ENCODE measurements at regions not wholly inside any gene's neighbourhood (a gene's known extent, or its start where the extent isn't known, plus 50 kb on each side); places are given as distances from the start of the nearest gene placed in this dataset.

DNA sequence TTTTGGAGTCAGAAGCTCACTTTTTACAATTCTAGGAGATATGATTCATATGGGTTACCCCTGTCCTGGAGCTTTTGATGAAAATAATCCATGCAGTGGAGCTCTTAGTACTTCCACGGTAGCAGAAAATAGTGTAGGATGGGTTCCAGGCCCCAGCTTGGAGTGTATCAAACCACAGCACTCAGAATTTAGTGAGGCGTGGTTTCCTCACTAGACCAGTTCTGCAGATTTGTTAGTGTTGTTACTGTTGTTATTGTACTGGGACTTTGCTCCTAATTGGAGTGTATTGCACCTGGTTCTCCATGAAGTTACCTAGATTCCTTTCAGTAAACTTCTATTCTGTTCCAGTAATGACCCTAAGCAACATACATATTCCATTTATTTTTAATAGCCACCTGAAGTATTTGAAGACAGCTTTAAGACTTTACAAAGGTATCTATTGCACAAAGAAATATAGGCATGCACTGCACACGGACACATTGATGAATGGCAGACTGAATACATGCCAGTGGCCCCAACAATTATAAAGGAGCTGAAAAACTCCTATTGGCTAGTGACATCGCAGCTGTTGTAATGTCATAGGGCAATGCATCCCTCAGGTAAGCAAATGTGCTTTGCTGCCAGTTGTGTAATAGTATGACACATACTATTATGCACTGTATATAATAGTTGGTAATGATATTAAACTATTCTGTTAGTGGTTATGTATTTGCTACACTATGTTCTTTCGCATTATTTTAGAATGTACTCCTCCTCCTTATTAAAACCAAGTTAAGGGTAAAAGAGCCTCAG lies 1058.0 kb downstream of the KCNT2 start:
- no peak for DNase-seq (ENCODE audit: low spot score)

DNA sequence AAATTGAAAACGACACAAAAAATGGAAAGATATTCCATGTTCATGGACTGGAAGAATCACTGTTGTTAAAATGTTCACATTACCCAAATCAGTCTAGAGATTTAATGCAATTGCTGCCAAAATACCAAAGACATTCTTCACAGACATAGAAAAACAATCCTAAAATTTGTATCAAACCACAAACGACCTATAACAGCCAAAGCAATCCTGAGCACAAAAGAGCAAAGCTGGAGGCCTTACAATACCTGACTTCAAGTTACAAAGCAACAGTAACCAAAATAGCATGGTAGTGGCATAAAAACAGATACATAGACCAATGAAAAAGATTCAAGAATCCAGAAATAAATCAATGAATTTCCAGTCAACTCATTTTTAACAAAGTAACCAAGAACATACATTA lies 1077.3 kb downstream of the KCNT2 start:
- DNase-seq (ENCODE audit: low spot score), result no peak

DNA sequence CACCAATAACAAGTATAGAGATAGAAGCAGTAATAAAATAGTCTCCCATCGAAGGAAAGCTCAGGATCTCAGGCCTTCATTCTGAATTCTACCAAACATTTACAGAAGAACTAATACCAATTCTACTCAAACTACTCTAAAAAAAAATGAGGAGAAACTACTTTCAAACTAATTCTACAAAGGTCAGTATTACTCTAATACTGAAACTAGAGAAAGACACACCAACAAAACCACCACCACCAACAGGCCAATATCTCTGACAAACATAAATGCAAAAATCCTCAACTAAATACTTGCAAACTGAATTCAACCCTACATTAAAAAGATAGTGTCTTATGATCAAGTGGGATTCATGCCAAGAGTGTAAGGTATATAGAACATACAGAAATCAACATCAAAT lies 1078.4 kb downstream of the KCNT2 start:
- DNase-seq (ENCODE audit: low spot score), result no peak

DNA sequence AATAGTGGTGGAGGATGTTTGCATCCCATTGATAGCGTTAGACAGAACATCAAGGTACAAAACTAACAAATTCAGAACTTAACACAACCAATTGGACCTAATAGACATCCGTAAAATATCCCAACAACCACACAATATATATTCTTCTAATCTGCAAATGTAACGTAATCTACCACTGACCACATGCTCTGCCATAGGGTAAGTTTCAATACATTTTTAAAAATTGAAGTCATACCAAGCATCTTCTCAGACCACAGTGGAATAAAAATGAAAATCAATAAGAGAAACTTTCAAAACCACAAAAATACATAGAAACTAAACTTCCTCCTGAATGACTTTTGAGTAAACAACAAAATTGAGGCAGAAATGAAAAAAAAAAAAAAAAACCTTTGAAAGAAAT lies 1087.5 kb downstream of the KCNT2 start:
- no peak for DNase-seq (ENCODE audit: low spot score)

DNA sequence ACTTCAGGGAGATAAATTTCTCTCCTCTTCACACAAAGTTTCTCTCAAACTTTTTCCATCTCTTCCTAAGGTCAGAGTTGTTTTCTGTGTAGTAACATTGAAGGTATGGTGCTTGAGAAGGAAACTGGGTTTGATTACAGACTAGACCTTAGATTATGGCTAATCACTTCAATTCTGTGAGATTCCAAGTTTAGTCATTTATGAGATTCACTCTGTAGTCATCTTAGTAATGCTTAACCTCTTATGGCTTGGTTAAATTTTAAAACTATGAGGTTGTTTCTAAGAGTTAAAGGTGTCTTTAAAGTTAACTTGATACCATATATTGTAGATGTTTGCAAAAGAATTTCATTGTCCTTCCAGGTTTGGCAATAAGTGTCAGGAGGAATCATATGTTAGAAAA lies 1092.2 kb downstream of the KCNT2 start:
- DNase-seq (ENCODE audit: low spot score), result no peak

DNA sequence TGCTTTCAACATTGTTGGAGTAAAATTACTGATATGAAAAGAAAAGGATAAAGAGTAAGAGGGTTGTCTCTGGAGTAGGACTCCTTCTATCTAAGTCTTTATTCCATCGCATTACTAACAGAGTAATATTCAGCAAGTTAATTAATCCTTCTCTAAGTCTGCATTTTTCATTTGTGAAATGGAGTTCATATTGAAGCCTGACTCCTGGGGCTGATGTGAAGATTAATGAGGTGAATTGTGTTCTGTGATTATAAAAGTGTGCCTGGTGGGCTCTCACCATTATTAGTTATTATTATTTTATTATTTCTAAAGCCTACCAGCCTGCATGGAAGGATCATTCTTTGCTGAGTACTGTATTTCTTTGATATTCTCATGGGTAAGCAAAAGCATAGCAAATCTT lies 1096.7 kb downstream of the KCNT2 start:
- DNase-seq (ENCODE audit: low spot score), result no peak

DNA sequence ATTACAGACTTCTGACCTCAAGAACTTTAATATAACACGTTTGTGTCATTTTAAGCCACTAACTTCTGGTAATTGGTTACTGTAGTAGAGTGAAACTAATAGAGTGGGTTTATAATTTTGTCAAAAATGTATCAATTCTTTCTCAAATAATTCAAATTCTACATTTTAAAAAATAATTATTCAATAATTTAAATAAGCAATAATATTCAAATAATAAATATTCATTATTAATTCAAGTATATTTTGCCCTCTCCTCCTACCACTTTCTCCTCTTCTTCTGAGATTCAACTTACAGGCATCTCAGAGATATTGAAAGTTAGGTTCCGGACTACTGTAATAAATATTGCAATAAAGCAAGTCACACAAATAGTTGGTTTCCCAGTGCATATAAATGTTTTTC lies 1107.1 kb downstream of the KCNT2 start:
- DNase-seq (ENCODE audit: low spot score), result no peak

DNA sequence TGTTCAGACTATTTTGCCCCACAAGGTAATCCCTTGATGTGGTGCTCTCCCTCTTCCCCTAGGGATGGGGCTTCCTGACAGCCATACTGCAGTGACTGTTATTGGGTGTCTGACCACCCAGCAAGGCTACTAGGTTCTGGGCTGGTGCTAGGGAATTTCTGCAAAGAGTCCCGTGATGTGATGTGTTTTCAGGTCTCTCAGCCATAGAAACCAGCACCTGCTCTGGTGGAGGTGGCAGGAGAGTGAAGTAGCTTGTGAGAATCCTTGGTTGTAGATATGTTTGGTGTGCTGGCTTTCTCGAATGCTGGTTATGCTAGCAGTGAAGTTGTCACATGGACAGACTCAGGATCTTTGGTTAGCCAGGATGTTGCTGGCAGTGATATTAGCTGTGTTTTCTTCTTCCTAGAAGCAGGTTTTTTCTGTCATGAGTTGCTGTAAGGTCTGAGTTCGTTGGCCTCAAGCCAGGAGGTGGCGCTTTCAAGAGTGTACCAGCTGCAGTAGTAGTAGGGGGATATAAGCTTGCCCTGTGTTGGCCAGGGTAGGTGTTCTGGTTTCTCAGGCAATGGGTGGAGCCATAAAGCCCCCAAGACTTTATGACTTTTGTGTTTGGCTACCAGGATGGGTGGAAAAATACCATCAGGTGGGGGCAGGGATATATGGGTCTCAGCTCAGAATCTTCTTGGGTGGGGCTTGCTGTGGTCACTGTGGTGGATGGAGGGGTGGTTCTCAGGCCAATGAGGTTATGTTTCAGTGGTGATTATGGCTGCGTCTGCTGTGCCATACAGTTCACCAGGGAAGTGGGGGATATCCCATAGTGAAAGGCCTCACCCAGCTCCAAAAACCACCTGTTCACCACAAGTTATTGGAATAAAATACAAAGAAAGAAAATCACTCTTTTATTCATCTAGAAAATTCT lies 1112.3 kb downstream of the KCNT2 start:
- no peak for DNase-seq (ENCODE audit: low spot score)

DNA sequence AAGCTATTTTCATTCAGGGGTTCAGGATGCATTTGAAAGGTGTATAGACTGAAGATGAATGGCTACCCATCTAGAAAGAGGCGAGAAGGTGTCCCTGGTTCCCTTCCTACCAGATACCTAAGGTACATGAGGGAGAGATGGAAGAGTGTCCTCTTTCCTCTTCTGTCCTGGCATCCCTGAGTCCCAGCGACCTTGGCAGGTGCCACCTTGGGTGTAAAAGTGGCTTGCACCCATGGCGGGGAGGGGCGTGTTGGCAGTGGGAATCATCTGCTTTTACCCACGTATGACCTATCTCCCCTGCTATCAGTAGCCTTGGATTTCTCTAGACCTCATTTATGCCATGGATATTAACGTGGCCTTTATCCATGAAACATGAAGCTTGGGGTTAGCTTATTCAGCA lies 1126.1 kb downstream of the KCNT2 start:
- no peak for DNase-seq (ENCODE audit: low spot score)

DNA sequence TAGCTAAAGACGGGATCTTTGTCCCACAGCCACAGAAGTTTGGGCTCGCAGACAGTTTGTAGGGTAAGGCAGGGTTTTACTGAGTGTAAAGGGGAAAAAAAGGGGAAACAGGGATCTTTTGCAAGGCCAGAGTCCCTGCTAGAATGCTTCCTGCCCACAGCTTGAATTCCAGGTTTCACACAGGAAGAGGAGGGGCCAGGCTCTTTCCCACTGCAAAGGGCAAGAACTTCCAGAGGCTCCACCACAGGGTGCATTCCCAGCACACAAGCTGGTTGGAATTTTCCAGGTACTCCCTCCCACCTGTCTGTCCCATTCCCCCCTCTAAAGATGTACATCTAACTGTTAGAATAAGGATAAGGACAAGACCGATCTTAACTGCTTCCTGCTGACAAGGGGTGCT lies 1126.9 kb downstream of the KCNT2 start:
- DNase-seq (ENCODE audit: low spot score), result no peak

DNA sequence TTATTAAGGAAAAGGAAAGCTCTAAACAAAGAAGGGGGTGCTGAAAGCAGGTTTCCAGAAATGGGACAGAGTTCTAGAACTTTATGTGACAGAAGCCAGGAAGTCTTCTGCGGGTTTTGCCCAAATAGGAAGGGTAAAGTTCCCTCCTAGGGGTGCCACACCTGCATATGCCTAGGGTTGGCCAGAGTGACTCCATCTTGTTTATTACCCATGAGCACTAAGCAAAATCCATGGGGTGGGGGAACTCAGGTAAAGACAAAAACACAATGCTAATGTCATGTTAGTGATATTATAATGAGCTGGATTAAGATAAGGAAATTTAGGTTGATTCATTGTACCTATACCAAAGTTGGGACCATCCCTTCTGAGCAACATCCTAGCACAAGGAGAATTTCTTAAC lies 1132.7 kb downstream of the KCNT2 start:
- DNase-seq (ENCODE audit: low spot score), result no peak

DNA sequence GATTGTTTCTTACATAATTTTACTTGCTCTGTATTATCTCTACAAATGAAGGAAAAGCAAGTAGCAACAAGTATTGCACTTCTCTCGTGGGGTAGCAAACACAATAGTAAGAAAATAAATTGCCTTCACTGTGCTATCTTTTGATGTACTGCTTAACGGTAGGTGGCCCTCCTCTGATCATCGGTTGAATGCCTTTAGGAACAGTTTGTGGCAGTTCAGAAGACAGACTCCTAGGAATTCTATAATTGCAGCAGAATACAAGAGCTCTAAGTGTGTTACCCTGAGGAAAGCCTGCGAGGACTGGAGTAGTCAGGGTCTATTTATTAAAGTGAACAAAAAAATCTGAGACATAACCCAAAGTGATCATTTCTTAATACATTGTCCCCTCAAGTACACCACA lies 1135.9 kb downstream of the KCNT2 start:
- DNase-seq (ENCODE audit: low spot score), result no peak

DNA sequence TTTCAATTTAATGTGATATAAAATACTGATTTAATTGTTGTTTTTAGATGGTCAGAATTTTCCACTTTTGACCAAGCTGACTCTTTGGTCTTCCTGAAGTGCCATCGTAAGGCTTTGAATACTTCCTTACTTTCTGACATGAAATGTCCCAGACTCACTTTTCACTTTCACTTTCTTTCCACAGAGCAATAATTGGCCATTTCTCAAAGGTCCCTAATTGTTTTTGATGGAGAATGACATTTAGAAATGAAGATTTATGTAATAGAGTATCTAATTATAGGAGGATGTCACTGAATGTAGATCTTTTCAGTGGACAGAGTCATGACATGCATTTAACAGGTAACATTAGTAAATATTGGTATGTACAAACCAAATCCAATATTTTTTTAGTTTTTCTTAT lies 1141.6 kb downstream of the KCNT2 start:
- no peak for DNase-seq (ENCODE audit: low spot score)

DNA sequence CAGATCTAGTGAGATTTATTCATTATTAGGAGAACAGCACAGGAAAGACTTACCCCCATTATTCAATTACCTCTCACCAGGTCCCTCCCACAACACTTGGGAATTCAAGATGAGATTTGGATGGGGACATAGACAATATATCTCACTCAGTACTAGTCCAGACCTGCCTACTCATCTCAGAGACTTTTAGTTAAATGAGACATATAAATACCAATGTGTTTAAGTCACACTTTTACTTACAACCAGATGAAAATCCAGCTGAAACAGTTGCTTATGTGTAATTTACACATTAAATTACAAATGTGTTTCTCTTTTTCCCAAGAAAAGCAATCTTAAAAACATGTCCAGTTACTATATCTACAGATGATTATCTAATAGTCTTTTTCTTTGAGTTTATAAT lies 1145.6 kb downstream of the KCNT2 start:
- no peak for DNase-seq (ENCODE audit: low spot score)

DNA sequence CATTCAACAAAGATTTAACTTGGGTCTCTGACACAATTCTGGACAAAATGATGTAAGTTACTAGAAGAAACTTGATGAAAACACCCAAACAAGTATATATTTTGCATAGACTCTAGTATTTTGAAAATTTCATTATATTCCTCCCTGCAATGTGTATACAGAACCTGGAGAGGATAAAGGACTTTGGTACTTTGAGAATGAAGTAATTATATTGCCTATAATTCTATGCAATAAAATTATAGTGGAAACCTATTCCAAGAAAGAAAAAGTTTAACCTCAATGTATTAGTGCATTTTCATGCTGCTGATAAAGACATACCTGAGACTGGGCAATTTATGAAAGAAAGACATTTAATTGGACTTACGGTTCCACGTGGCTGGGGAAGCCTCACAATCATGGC lies 1146.1 kb downstream of the KCNT2 start:
- DNase-seq (ENCODE audit: low spot score), result no peak

DNA sequence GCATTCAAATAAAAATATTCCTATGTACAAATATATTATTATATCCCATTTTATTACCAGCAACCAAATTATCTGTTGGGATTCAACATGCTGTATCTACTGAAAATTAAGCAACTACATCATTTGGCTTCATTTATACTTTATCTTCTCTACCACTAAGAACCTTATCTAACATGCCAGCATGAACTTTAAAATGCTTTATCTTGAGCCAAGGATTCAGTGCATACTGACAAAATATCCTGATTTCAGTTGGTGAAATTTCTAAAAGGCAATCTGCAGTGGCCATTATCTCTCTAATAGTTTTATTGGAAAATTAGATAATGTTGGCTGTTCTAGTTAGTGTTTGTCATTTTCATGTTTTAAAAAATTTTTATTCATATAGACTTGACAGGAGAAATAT lies 1149.9 kb downstream of the KCNT2 start:
- no peak for DNase-seq (ENCODE audit: low spot score)

DNA sequence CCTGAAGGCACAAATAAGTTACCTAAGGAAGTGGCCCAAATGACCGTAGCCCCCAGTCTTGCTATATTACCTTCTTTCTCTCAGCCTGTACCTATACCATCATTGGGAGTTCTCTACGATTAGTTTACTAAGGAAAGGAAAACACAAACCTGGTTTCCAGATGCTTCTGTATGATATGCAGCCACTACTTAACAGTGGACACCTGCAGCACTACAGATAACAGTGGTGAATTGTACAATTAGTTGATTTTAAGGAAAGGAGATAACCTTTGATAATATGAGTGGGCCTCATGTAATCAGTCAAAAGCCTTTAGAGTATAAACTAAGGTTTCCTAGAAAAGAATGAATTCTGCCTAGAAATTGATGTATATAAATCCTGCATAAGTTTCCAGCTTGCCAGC lies 1157.4 kb downstream of the KCNT2 start:
- no peak for DNase-seq (ENCODE audit: low spot score)

DNA sequence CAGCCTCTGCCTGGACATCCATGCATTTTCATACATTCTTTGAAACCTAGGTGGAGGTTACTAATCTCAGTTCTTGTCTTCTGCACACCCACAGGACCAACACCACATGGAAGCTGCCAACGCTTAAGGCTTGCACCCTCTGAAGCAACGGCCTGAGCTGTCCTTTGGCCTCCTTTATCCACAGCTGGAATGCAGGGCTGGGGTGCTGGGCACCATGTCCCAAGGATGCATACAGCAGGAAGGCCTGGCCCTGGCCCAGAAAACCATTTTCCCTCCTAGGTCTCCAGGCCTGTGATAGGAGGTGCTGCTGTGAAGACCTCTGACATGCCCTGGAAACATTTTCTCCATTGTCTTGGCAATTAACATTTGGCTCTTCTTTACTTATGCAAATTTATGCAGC lies 1168.6 kb downstream of the KCNT2 start:
- no peak for DNase-seq (ENCODE audit: low spot score)

DNA sequence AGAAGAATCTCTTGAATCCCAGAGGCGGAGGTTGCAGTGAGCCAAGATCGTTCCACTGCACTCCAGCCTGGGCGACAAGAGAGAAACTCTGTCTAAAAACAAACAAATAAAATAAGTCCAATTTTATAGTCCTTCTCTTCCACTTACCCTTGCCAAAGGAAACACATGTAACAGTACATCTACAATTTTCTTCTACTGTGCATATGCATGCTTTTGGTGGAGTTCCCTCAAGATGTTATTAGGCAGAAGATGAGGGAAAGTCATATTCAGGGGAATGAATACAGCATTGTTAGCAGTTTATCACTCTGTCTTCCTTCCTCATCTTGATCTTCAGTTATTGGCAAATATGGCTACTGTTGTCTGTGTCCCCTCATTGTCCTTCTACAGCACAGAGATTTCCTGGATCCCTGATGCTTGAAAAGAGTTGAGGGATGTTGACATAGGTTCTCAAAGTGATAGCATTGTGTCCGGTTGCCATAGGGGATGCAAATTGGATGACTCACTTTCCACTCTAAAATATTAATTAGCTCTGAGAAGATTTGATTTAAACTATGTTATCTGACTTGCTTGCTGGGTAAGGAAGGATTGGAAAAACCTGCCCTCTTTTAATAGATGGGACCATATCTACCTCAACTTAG lies 1173.6 kb downstream of the KCNT2 start:
- no peak for DNase-seq (ENCODE audit: low spot score)

DNA sequence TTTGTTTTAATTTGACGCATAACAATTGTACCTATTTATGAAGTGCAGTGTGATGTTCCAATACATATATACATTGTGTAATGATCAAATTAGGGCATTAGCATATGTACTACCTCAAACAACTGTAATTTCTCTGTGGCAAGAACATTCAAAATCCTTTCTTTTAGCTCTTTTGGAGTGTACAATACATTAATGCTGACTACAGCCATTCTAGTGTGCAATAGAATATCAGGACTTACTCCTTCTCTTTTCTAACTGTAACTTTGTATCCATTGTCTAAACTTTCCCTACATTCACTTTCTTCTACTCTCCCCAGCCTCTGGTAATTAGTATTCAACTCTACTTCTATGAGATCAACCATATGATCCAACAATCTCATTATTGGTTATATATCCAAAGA lies 1177.4 kb downstream of the KCNT2 start:
- DNase-seq (ENCODE audit: low spot score), result no peak

DNA sequence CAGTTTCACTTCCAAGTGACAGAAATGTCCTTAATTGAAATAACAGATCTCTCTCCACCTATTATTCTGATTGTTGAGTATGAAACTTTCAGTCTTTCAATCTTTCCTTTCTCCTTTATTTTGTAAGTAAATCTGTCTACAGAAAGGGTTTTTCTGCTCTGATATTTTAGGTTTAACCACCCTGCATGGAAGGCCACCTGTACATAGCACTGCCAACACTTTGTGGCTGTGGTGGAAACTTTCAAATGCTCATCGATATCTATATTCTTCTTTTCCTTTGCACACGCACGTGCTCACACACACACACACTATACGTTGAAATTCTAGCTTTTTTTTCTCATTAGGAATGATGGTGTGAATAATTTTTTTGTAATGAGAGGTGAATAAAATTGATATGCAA lies 1179.3 kb downstream of the KCNT2 start:
- DNase-seq (ENCODE audit: low spot score), result no peak

DNA sequence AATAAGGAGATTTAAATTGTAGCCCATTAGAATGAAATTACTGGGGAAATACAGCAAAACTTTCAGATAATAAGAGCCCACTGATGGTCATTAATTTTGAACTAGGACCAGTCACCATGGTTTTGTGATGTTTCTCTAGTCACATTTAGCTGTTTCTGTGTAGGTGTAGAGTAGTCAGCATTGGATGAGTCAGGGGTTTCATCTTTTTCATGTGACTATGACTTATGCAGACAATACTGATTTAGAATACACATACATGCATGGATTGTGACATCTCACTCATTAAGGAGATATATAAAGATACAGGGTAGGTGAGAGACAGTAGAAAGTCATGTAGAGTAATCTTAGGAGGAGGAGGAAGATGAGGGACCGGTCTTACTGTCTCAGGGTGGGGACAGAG lies 1192.7 kb downstream of the KCNT2 start:
- no peak for DNase-seq (ENCODE audit: low spot score)

DNA sequence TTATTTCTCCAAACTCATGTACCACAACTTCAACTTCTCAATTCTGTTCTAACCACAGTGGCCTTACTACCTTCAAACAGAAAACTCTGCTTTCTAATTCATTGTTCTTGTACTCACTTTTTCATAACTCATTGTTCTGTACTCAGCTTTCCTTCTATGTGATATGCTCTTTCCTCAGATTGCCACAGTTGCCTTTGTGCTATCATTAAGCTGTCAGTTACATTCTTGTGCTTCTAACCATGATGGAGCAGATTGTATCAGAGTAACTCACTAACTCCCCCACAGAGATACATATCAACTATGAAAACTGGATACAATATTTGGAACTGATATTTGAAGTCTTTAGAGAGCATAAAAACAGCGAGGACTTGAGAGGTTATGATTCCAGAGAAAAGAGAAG lies 1213.7 kb downstream of the KCNT2 start:
- DNase-seq (ENCODE audit: low spot score), result no peak
